ENCODE measurements at regions not wholly inside any gene's neighbourhood (a gene's known extent, or its start where the extent isn't known, plus 50 kb on each side); places are given as distances from the start of the nearest gene placed in this dataset.

DNA sequence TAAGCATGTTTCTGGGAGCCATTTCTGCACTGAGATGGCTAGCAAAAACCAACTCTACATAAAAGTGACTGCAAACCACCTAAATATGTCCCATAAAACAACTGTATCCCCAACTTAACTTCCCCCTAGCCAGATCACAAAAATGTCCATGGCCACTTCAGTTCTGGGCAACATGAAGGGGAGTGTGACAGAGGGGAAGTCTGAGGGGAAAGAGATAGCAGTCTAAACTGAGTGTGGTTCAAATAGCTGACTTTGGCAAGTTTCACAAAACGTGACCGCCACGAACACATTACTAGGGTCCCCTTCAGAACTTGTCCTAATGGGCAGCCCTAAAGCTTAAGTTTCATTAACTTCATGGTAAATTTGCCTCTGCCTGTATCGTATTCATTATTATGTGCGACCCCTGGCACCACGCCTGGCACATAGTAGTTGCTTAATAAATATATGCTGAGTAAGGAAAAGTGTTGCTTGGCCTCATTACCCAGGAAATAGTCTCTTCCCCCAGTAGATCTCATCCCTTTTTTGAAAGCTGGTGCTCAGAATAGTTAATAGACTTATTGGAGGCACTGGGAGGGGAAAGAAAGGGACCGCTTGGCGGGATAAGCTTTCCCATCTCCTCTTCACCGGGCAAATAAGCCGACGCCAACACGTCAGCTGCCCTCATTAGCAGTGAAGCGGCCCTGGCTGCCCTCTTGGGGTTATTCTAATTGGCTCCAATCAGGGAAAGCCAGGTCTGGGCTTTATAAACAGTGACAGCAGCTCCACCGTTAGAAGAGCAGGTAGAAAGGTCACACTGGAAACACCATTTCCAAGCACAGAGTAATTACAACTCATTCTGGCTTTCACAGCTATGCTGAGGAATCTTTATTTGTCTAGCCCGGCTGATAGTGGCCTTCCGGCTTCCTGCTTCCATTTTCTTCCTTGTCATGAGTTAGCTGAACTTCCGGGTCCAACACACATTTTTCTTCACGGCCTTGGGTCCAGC is 122.1 kb downstream of the LRIG2 start:
- in situ Hi-C loops (cut with HindIII; ENCODE audit: low sequenced_read_pairs) = no loop called here

DNA sequence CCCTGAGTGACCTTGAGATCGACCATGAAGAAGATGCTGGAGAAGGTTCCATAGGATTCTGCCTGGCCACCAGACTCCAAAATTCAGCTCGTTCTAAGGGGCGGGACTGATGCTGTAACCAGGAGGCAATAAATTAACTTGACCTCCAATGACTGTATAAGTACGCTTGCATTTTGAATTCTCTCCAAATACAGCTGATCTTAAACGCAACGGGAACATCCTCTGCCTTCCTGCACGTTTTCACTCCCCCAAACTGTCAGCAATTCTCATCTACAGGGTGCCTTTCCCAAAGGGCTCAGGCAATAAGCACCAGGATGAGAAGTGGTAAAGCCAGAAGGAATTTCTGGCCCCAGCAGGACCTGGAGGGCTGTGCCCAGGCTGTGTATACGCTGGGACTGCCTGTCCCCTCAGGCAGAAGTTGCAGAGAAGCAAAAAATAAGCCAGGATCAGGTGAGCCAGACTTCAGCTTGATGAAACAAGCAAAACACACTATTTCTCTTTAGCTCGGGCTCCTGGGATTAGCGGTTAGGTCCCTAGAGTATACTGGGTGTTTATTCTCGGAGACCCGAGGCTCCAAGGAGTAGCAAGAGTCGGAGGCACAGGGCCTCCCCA is 124.8 kb downstream of the LRIG2 start:
- in situ Hi-C loops (cut with HindIII; ENCODE audit: low sequenced_read_pairs) = no loop called here
- no peak for DNase-seq (ENCODE audit: low read depth, low spot score)
- H3K4me3 ChIP-seq (ENCODE audit: low read depth, low read length) = no peak overlapping the region
- no peak for TF ChIP-seq CTCF (IDR thresholded peaks at IDR 0.05; ENCODE audit: low read depth, low read length)

More for the DNA sequence above, 122.1 kb downstream of the LRIG2 start:
- no peak for TF ChIP-seq CTCF (IDR thresholded peaks at IDR 0.05; ENCODE audit: low read depth, low read length)
- H3K4me3 ChIP-seq (ENCODE audit: low read depth, low read length) = no peak overlapping the region
- no peak for DNase-seq (ENCODE audit: low read depth, low spot score)

DNA sequence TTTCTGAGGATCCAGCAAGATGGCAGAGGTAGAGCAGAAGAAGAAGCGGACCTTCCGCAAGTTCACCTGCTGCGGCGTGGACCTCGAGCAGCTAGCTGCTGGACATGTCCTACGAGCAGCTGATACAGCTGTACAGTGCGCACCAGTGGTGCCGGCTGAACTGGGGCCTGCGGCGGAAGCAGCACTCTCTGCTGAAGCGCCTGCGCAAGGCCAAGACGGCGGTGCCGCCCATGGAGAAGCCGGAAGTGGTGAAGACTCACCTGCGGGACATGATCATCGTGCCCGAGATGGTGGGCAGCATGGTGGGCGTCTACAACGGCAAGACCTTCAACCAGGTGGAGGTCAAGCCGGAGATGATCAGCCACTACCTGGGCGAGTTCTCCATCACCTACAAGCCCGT is 125.8 kb downstream of the LRIG2 start:
- TF ChIP-seq CTCF (IDR thresholded peaks at IDR 0.05; ENCODE audit: low read depth, low read length) = no peak
- no peak overlapping the region for H3K4me3 ChIP-seq (ENCODE audit: low read depth, low read length)
- DNase-seq (ENCODE audit: low read depth, low spot score) = no peak
- in situ Hi-C loops (cut with HindIII; ENCODE audit: low sequenced_read_pairs) = no loop called here

DNA sequence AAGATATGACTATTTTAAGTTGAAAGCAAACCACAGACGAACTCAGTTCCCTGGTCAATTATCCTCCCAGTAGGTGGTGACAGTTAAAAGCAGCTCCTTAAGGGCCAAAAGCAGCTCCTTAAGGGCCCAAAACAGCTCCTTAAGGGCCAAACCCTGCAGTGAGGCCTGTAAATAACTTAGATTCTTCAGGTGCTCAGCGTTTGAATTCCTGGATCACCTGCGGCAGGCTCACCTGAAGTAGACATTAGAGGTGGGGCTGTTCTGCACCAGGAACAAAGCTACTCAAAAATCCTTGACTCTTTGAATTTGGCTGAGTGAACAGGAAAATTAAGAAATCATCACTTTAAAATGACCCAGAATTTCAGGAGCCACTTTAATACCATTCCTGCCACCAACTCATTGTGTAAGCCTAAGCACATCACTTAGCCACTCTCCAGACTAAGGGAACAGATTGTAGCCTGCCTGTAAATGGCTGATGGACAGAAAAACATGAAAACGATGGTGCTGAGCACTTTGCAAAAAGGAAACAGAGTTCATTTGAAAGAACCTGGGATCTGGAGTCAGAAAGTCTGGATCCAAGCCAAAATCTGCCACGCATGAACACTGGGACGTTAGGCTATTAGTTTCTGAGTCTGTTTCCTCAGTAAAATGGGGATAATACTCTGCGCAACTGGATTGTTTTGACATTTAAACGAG is 126.9 kb downstream of the LRIG2 start:
- DNase-seq (ENCODE audit: low read depth, low spot score) = peak; percentile 5
- in situ Hi-C loops (cut with HindIII; ENCODE audit: low sequenced_read_pairs) = no loop called here
- no peak for TF ChIP-seq CTCF (IDR thresholded peaks at IDR 0.05; ENCODE audit: low read depth, low read length)
- no peak overlapping the region for H3K4me3 ChIP-seq (ENCODE audit: low read depth, low read length)

DNA sequence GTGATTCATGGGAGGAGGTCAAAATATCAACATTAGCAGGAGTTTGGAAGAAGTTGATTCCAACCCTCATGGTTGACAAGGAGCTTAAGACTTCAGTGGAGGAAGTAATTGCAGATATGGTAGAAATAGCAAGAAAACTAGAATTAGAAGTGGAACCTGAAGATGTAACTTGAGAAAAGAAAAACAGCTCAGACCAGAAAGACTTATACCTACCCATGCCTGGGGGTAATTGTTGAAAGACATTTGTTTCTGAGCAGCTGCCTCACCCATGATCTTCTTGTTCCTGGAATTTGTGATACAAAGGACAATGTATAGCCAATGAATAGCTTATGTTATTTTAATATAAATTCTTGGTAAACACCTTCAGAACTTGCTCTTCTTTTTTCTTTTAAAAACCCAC is 128.6 kb downstream of the LRIG2 start:
- TF ChIP-seq CTCF (IDR thresholded peaks at IDR 0.05; ENCODE audit: low read depth, low read length) = no peak
- in situ Hi-C loops (cut with HindIII; ENCODE audit: low sequenced_read_pairs) = no loop called here
- DNase-seq (ENCODE audit: low read depth, low spot score) = no peak
- H3K4me3 ChIP-seq (ENCODE audit: low read depth, low read length) = no peak overlapping the region

DNA sequence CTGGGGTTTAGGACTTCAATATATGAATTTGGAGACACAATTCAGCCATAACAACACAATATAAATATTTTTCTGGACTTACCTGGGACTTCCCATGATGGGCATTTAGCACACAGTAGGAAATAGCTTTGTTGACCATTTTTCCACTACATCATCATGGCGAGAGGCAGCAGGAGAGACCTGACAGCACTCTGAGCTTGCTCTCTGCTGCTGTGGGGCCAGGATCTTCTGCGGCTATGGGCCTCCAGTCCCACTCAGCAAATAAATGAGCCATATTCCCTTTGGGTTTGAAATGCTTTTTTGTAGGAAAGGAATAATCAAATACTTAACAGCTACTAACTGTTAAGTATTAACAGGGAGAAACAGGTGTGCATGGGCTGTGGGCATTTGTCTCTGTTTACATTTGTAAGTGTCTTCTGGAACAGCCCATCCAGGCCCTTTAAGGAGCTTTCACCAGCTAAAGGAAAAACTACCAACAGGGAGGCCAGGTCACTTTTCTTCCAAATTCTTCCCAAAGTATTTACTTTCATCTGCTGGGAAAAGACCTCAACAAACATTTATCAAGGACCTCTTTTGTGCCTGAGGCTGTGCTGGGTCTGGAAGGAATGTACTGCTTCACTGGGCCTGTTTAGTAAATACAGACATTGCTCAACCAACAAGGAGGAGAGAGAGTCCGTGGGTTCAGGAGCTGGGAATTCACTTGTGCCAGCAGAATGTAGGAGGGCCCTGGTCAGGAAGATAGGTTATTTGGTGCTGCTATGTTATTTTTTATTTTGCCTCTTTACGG is 133.2 kb downstream of the LRIG2 start:
- no peak overlapping the region for H3K4me3 ChIP-seq (ENCODE audit: low read depth, low read length)
- no peak for DNase-seq (ENCODE audit: low read depth, low spot score)
- in situ Hi-C loops (cut with HindIII; ENCODE audit: low sequenced_read_pairs) = no loop called here
- no peak for TF ChIP-seq CTCF (IDR thresholded peaks at IDR 0.05; ENCODE audit: low read depth, low read length)

All from astrocyte of the spinal cord (primary cell).